HG02943 (cell line): ENCODE measurements at regions not wholly inside any gene's neighbourhood (a gene's known extent, or its start where the extent isn't known, plus 50 kb on each side); places are given as distances from the start of the nearest gene placed in this dataset.

Experiments used
- ATAC-seq: cut with Tn5 transposase; IDR thresholded peaks from one replicate; pipeline ENCODE4 v1.9.1; 2021; ENCODE audit warnings: mild to moderate bottlenecking, low read depth, moderate library complexity; ENCODE audit not compliant: unreplicated experiment

GRCh38 chr3:18510947-18511346 is 85.8 kb upstream of the SATB1 start:
- ATAC-seq, result no peak

DNA sequence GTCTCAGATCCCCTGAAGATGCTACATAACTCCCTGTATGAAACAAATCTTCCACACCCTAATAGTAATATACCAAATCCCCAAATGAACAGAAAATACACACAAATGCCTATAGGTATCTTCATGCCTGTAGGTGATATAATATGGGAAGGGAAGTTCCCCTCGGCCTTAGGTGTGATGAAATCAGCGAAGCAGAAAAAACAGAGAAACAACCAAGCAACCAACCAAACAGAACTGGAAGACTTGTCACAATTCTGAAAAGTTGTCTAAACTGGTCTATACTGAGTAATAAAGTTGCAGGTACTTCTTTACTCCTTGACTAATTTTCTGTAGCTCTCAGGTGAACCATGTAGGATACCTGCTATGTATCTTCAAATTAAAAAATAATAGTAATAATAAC is 82.2 kb upstream of the SATB1 start:
- no peak for ATAC-seq

GRCh38 chr3:18505056-18505455 is 79.9 kb upstream of the SATB1 start:
- no peak for ATAC-seq

DNA sequence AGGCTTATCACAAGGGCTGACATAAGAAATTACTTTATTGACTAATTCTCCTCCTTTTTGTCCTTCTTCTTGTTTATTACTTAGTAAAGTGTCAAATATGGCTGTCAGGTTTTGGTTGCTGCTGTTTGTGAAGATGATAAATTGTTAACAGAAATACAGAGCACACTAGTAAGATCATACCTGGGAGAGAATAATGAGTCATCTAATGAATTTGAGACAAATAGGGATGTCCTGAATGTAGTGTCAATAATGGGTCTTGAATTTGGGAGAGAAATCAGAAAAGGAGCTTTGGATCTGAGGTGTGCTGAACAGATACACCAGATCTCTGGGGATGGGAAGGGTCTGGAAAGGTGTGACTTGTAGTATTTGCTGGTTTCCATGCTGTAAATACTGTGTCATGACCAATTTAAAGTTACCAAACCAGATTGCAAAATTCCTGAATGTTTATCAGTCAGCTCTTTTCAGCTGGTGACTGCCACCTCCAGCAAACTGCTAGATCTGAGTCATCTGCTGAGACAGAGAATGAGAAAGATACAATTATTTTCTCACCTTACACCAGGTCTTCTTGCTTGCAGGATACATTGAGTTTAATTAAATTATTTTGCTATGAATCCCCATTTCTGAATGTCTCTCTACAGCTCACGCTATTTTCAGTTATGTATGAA is 76.7 kb upstream of the SATB1 start:
- no peak for ATAC-seq

DNA sequence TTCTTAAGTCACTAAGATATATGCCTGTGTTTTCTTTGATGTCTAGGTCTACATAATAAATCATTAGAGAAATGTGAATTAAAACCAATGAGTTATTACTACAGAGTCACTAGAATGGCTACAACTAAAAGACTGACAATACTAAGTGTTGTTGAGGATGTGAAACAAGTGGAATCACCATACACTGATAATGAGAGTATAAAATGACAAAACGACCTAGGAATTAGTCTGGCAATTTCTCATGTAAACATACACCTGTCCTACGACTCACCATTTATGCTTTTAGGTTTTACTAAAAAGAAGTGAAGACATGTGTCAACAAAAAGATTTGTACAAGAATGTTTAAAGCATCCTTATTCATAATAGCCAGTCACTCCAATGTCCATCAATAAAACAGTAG is 75.2 kb upstream of the SATB1 start:
- no peak for ATAC-seq

DNA sequence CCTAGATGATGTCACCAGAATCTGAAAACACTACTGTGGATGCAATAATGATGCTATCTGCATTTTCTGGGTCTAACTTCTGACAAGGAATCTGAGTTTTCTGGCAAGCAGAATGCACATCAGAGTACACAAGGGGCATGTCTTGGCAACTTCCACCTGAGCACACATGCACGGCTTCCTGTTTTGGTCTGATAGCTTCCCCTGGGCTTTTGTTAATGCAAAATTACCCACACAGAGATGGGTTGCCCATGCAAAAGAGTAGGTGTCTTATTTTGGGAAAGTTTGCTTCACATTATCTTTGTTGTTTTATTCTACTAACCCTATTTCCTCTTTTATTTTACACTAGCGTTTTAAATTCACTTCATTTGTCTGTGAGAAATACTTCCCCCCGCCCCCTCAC is 74.2 kb upstream of the SATB1 start:
- no peak for ATAC-seq

DNA sequence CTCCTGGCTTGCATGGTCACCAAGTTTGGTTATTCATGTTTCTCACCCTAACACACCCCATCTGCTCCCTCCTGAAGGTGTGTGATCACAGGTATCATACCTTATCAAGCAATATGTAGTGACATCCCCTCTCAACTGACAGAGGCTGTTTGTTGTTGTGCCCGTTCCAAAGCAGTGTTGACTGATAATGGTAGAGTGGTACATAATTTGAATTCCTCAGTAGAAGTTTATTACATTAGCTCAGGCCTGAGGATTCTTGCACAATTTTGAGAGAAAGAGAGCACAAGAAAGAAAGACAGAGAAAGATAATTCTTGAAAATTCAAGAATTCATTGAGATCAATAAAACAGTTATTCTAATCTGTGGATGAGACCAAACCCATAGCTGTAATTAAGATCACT is 69.1 kb upstream of the SATB1 start:
- ATAC-seq, result no peak

GRCh38 chr3:18489939-18490338 is 64.8 kb upstream of the SATB1 start:
- no peak for ATAC-seq

- ATAC-seq, result no peak
Observed at GRCh38 chr3:18483226-18483625, 58.1 kb upstream of the SATB1 start.

GRCh38 chr3:18481946-18482548 is 56.9 kb upstream of the SATB1 start:
- ATAC-seq, result no peak

DNA sequence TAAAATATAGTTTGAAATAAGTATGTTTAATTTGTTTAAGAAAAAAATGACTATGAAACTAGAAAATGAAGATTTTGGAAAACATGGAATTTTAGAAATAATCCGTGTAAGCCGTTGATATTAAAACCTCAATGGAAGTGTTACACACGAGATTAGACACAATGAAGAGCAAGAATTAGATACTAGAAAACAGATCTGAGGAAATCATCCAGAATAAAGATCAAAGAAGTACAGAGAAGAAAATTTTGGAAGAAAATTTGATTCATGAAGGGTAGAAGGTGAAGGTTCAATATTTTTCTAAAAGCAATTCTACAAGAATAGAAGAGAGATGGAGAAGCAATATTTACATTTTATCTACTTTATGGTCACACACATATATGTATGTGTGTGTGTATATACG is 52.5 kb upstream of the SATB1 start:
- no peak for ATAC-seq
